ENCODE measurements at regions not wholly inside any gene's neighbourhood (a gene's known extent, or its start where the extent isn't known, plus 50 kb on each side); places are given as distances from the start of the nearest gene placed in this dataset.

- no peak overlapping the region for H3K4me3 ChIP-seq (ENCODE audit: low read depth, low read length)
- no peaks in the 10 kb centered on the region for H3K9me3 ChIP-seq (ENCODE audit: control insufficient read depth, insufficient read depth, low read length)
- peaks cover 17% of the 10 kb centered on the region for H3K4me1 ChIP-seq (ENCODE audit: control insufficient read depth, insufficient read depth, low read length)
- H3K27me3 ChIP-seq (ENCODE audit: control insufficient read depth, insufficient read depth, low read length): no peaks in the 10 kb centered on the region
- WGBS (ENCODE audit: insufficient coverage): 59% methylated on average over 8 of the region's 10 CpGs
- peak overlapping the region; percentile 68 for H3K27ac ChIP-seq (ENCODE audit: low read depth, low read length)
- DNase-seq (ENCODE audit: low read depth in 4 of 6, low spot score in 6 of 6): peak in 2 of 6 donors; percentile 13 to 52
- no peaks in the 10 kb centered on the region for H3K36me3 ChIP-seq (ENCODE audit: control insufficient read depth, insufficient read depth, low read length)
These were observed 122.9 kb upstream of the LYZL2 start for GRCh38 chr10:30752481-30752881.

GRCh38 chr10:30751678-30752331 lies 122.3 kb upstream of the LYZL2 start:
- Histone ChIP-seq H3K4me1 (ENCODE audit: control insufficient read depth, insufficient read depth, low read length) (peaks cover 17% of the 10 kb centered on the region), H3K36me3 (ENCODE audit: control insufficient read depth, insufficient read depth, low read length) (no peaks in the 10 kb centered on the region), H3K4me3 (ENCODE audit: low read depth, low read length) (no peak overlapping the region), H3K27ac (ENCODE audit: low read depth, low read length) (peak overlapping the region; percentile 68), H3K27me3 (ENCODE audit: control insufficient read depth, insufficient read depth, low read length) (no peaks in the 10 kb centered on the region), H3K9me3 (ENCODE audit: control insufficient read depth, insufficient read depth, low read length) (no peaks in the 10 kb centered on the region)
- peak in 4 of 6 donors; percentile 46 to 91 (median 66) for DNase-seq (ENCODE audit: low read depth in 4 of 6, low spot score in 6 of 6)
- 48% methylated on average over 13 of the region's 14 CpGs for WGBS (ENCODE audit: insufficient coverage)

GRCh38 chr10:30750971-30751677 lies 121.6 kb upstream of the LYZL2 start:
- Histone ChIP-seq H3K27ac (ENCODE audit: low read depth, low read length) (no peak overlapping the region), H3K36me3 (ENCODE audit: control insufficient read depth, insufficient read depth, low read length) (no peaks in the 10 kb centered on the region), H3K9me3 (ENCODE audit: control insufficient read depth, insufficient read depth, low read length) (no peaks in the 10 kb centered on the region), H3K27me3 (ENCODE audit: control insufficient read depth, insufficient read depth, low read length) (no peaks in the 10 kb centered on the region), H3K4me1 (ENCODE audit: control insufficient read depth, insufficient read depth, low read length) (peaks cover 17% of the 10 kb centered on the region), H3K4me3 (ENCODE audit: low read depth, low read length) (no peak overlapping the region)
- no peak for DNase-seq (ENCODE audit: low read depth in 4 of 6, low spot score in 6 of 6)
- WGBS (ENCODE audit: insufficient coverage): 76% methylated on average over 8 of the region's 10 CpGs

- H3K27me3 ChIP-seq (ENCODE audit: control insufficient read depth, insufficient read depth, low read length): no peaks in the 10 kb centered on the region
- H3K9me3 ChIP-seq (ENCODE audit: control insufficient read depth, insufficient read depth, low read length): no peaks in the 10 kb centered on the region
- H3K4me3 ChIP-seq (ENCODE audit: low read depth, low read length): no peak overlapping the region
- WGBS (ENCODE audit: insufficient coverage): 91% methylated on average over 8 of the region's 8 CpGs
- H3K4me1 ChIP-seq (ENCODE audit: control insufficient read depth, insufficient read depth, low read length): peaks cover 17% of the 10 kb centered on the region
- DNase-seq (ENCODE audit: low read depth in 4 of 6, low spot score in 6 of 6): no peak
- H3K27ac ChIP-seq (ENCODE audit: low read depth, low read length): no peak overlapping the region
- H3K36me3 ChIP-seq (ENCODE audit: control insufficient read depth, insufficient read depth, low read length): no peaks in the 10 kb centered on the region
These were observed 119.8 kb upstream of the LYZL2 start for GRCh38 chr10:30749385-30749784.

GRCh38 chr10:30748152-30748973 lies 118.8 kb upstream of the LYZL2 start:
- H3K27ac ChIP-seq (ENCODE audit: low read depth, low read length): no peak overlapping the region
- H3K27me3 ChIP-seq (ENCODE audit: control insufficient read depth, insufficient read depth, low read length): no peaks in the 10 kb centered on the region
- 64% methylated on average over 4 of the region's 7 CpGs for WGBS (ENCODE audit: insufficient coverage)
- peaks cover 17% of the 10 kb centered on the region for H3K4me1 ChIP-seq (ENCODE audit: control insufficient read depth, insufficient read depth, low read length)
- DNase-seq (ENCODE audit: low read depth in 4 of 6, low spot score in 6 of 6): peak in 1 of 6 donors; percentile 52
- H3K9me3 ChIP-seq (ENCODE audit: control insufficient read depth, insufficient read depth, low read length): no peaks in the 10 kb centered on the region
- H3K36me3 ChIP-seq (ENCODE audit: control insufficient read depth, insufficient read depth, low read length): no peaks in the 10 kb centered on the region
- H3K4me3 ChIP-seq (ENCODE audit: low read depth, low read length): no peak overlapping the region

GRCh38 chr10:30747633-30748032 lies 118.1 kb upstream of the LYZL2 start:
- 96% methylated on average over 4 of the region's 9 CpGs for WGBS (ENCODE audit: insufficient coverage)
- no peak for DNase-seq (ENCODE audit: low read depth in 4 of 6, low spot score in 6 of 6)
- H3K27ac ChIP-seq (ENCODE audit: low read depth, low read length): no peak overlapping the region
- H3K4me1 ChIP-seq (ENCODE audit: control insufficient read depth, insufficient read depth, low read length): peaks cover 12% of the 10 kb centered on the region
- no peaks in the 10 kb centered on the region for H3K36me3 ChIP-seq (ENCODE audit: control insufficient read depth, insufficient read depth, low read length)
- no peaks in the 10 kb centered on the region for H3K9me3 ChIP-seq (ENCODE audit: control insufficient read depth, insufficient read depth, low read length)
- no peaks in the 10 kb centered on the region for H3K27me3 ChIP-seq (ENCODE audit: control insufficient read depth, insufficient read depth, low read length)
- H3K4me3 ChIP-seq (ENCODE audit: low read depth, low read length): no peak overlapping the region

- Histone ChIP-seq H3K4me1 (ENCODE audit: control insufficient read depth, insufficient read depth, low read length) (no peaks in the 10 kb centered on the region), H3K4me3 (ENCODE audit: low read depth, low read length) (no peak overlapping the region), H3K36me3 (ENCODE audit: control insufficient read depth, insufficient read depth, low read length) (no peaks in the 10 kb centered on the region), H3K27me3 (ENCODE audit: control insufficient read depth, insufficient read depth, low read length) (no peaks in the 10 kb centered on the region), H3K9me3 (ENCODE audit: control insufficient read depth, insufficient read depth, low read length) (no peaks in the 10 kb centered on the region), H3K27ac (ENCODE audit: low read depth, low read length) (no peak overlapping the region)
- WGBS (ENCODE audit: insufficient coverage): 92% methylated on average over 2 of the region's 5 CpGs
- DNase-seq (ENCODE audit: low read depth in 4 of 6, low spot score in 6 of 6): no peak
These were observed 116.4 kb upstream of the LYZL2 start for GRCh38 chr10:30745953-30746352.

GRCh38 chr10:30744106-30744505 lies 114.6 kb upstream of the LYZL2 start:
- Histone ChIP-seq H3K36me3 (ENCODE audit: control insufficient read depth, insufficient read depth, low read length) (no peaks in the 10 kb centered on the region), H3K27me3 (ENCODE audit: control insufficient read depth, insufficient read depth, low read length) (no peaks in the 10 kb centered on the region), H3K27ac (ENCODE audit: low read depth, low read length) (no peak overlapping the region), H3K9me3 (ENCODE audit: control insufficient read depth, insufficient read depth, low read length) (no peaks in the 10 kb centered on the region), H3K4me1 (ENCODE audit: control insufficient read depth, insufficient read depth, low read length) (no peaks in the 10 kb centered on the region), H3K4me3 (ENCODE audit: low read depth, low read length) (no peak overlapping the region)
- no CpG with 5 or more reads among the region's 1 CpG for WGBS (ENCODE audit: insufficient coverage)
- DNase-seq (ENCODE audit: low read depth in 4 of 6, low spot score in 6 of 6): no peak

- H3K9me3 ChIP-seq (ENCODE audit: control insufficient read depth, insufficient read depth, low read length): no peaks in the 10 kb centered on the region
- H3K27me3 ChIP-seq (ENCODE audit: control insufficient read depth, insufficient read depth, low read length): no peaks in the 10 kb centered on the region
- no peak overlapping the region for H3K4me3 ChIP-seq (ENCODE audit: low read depth, low read length)
- H3K4me1 ChIP-seq (ENCODE audit: control insufficient read depth, insufficient read depth, low read length): no peaks in the 10 kb centered on the region
- H3K36me3 ChIP-seq (ENCODE audit: control insufficient read depth, insufficient read depth, low read length): no peaks in the 10 kb centered on the region
- DNase-seq (ENCODE audit: low read depth in 4 of 6, low spot score in 6 of 6): no peak
- 80% methylated on average over 2 of the region's 3 CpGs for WGBS (ENCODE audit: insufficient coverage)
- no peak overlapping the region for H3K27ac ChIP-seq (ENCODE audit: low read depth, low read length)
These were observed 114.0 kb upstream of the LYZL2 start for GRCh38 chr10:30743586-30743985.
